ENCODE measurements at regions not wholly inside any gene's neighbourhood (a gene's known extent, or its start where the extent isn't known, plus 50 kb on each side); places are given as distances from the start of the nearest gene placed in this dataset.

GRCh38 chr2:52520644-52521043 lies 1247.0 kb upstream of the CHAC2 start:
- Histone ChIP-seq H3K9me3 (ENCODE audit: insufficient read depth, low read length) (no peaks in the 10 kb centered on the region; the same call in 1 of the 2 replicates), H3K4me3 (ENCODE audit: insufficient read depth, low read length, poor library complexity, severe bottlenecking) (no peak overlapping the region), H3F3A (ENCODE audit: insufficient read depth) (no peaks in the 10 kb centered on the region), H3K9me2 (replicated peaks; ENCODE audit: insufficient read depth, low read length) (0 out of 2 replicates have a peak, but pooled peaks cover 4% of the 10 kb centered on the region), H3K27me3 (ENCODE audit: low read length) (no peaks in the 10 kb centered on the region), H3K79me2 (ENCODE audit: insufficient read depth, low read length) (no peaks in the 10 kb centered on the region), H3K36me3 (ENCODE audit: low read length) (no peaks in the 10 kb centered on the region), H3K27ac (ENCODE audit: low read depth, low read length) (no peak overlapping the region), H4K20me1 (ENCODE audit: low read depth, low read length) (no peaks in the 10 kb centered on the region), H3K9ac (ENCODE audit: low read length) (no peak overlapping the region), H2AFZ (ENCODE audit: low read depth, low read length, severe bottlenecking) (no peak overlapping the region), H3K4me2 (ENCODE audit: low read depth, low read length, poor library complexity, severe bottlenecking) (no peak overlapping the region)
- TF ChIP-seq CTCF (IDR thresholded peaks at IDR 0.05; ENCODE audit: insufficient read depth, low read length, poor library complexity, severe bottlenecking) (no peak), EZH2phosphoT487 (conservative IDR thresholded peaks at IDR 0.05; ENCODE audit: low read length) (no peak)

- TF ChIP-seq CTCF (IDR thresholded peaks at IDR 0.05; ENCODE audit: insufficient read depth, low read length, poor library complexity, severe bottlenecking) (no peak), EZH2phosphoT487 (conservative IDR thresholded peaks at IDR 0.05; ENCODE audit: low read length) (no peak)
- H3K36me3 ChIP-seq (ENCODE audit: low read length) = no peaks in the 10 kb centered on the region
- H3K27ac ChIP-seq (ENCODE audit: low read depth, low read length) = no peak overlapping the region
- 0 out of 2 replicates have a peak, but pooled peaks cover 4% of the 10 kb centered on the region for H3K9me2 ChIP-seq (replicated peaks; ENCODE audit: insufficient read depth, low read length)
- no peak overlapping the region for H3K9ac ChIP-seq (ENCODE audit: low read length)
- H4K20me1 ChIP-seq (ENCODE audit: low read depth, low read length) = no peaks in the 10 kb centered on the region
- H2AFZ ChIP-seq (ENCODE audit: low read depth, low read length, severe bottlenecking) = no peak overlapping the region
- H3K4me3 ChIP-seq (ENCODE audit: insufficient read depth, low read length, poor library complexity, severe bottlenecking) = no peak overlapping the region
- no peaks in the 10 kb centered on the region for H3F3A ChIP-seq (ENCODE audit: insufficient read depth)
- no peaks in the 10 kb centered on the region for H3K9me3 ChIP-seq (ENCODE audit: insufficient read depth, low read length)
- H3K27me3 ChIP-seq (ENCODE audit: low read length) = no peaks in the 10 kb centered on the region
- no peak overlapping the region for H3K4me2 ChIP-seq (ENCODE audit: low read depth, low read length, poor library complexity, severe bottlenecking)
- no peaks in the 10 kb centered on the region for H3K79me2 ChIP-seq (ENCODE audit: insufficient read depth, low read length)
These were observed 1248.9 kb upstream of the CHAC2 start for GRCh38 chr2:52518678-52519077.

- no peaks in the 10 kb centered on the region for H3K9me3 ChIP-seq (ENCODE audit: insufficient read depth, low read length)
- no peaks in the 10 kb centered on the region for H3K36me3 ChIP-seq (ENCODE audit: low read length)
- peak overlapping the region; percentile 4 for H2AFZ ChIP-seq (ENCODE audit: low read depth, low read length, severe bottlenecking)
- H4K20me1 ChIP-seq (ENCODE audit: low read depth, low read length) = no peaks in the 10 kb centered on the region
- no peak overlapping the region for H3K4me3 ChIP-seq (ENCODE audit: insufficient read depth, low read length, poor library complexity, severe bottlenecking)
- H3K27ac ChIP-seq (ENCODE audit: low read depth, low read length) = no peak overlapping the region
- H3F3A ChIP-seq (ENCODE audit: insufficient read depth) = no peaks in the 10 kb centered on the region
- no peak overlapping the region for H3K4me2 ChIP-seq (ENCODE audit: low read depth, low read length, poor library complexity, severe bottlenecking)
- H3K9me2 ChIP-seq (replicated peaks; ENCODE audit: insufficient read depth, low read length) = no peaks in the 10 kb centered on the region
- H3K9ac ChIP-seq (ENCODE audit: low read length) = no peak overlapping the region
- no peak for TF ChIP-seq EZH2phosphoT487 (conservative IDR thresholded peaks at IDR 0.05; ENCODE audit: low read length)
- no peaks in the 10 kb centered on the region for H3K79me2 ChIP-seq (ENCODE audit: insufficient read depth, low read length)
- no peaks in the 10 kb centered on the region for H3K27me3 ChIP-seq (ENCODE audit: low read length)
These were observed 1254.8 kb upstream of the CHAC2 start for GRCh38 chr2:52512760-52513159.

- Histone ChIP-seq H3K9me2 (replicated peaks; ENCODE audit: insufficient read depth, low read length) (no peaks in the 10 kb centered on the region), H3K79me2 (ENCODE audit: insufficient read depth, low read length) (no peaks in the 10 kb centered on the region), H3K4me2 (ENCODE audit: low read depth, low read length, poor library complexity, severe bottlenecking) (no peak overlapping the region), H3F3A (ENCODE audit: insufficient read depth) (no peaks in the 10 kb centered on the region), H4K20me1 (ENCODE audit: low read depth, low read length) (no peaks in the 10 kb centered on the region), H3K4me3 (ENCODE audit: insufficient read depth, low read length, poor library complexity, severe bottlenecking) (no peak overlapping the region), H3K9me3 (ENCODE audit: insufficient read depth, low read length) (no peaks in the 10 kb centered on the region), H3K27ac (ENCODE audit: low read depth, low read length) (no peak overlapping the region), H3K36me3 (ENCODE audit: low read length) (no peaks in the 10 kb centered on the region), H3K27me3 (ENCODE audit: low read length) (no peaks in the 10 kb centered on the region), H3K9ac (ENCODE audit: low read length) (no peak overlapping the region), H2AFZ (ENCODE audit: low read depth, low read length, severe bottlenecking) (peak overlapping the region; percentile 27)
- TF ChIP-seq CTCF (IDR thresholded peaks at IDR 0.05; ENCODE audit: insufficient read depth, low read length, poor library complexity, severe bottlenecking) = no peak
- TF ChIP-seq EZH2phosphoT487 (conservative IDR thresholded peaks at IDR 0.05; ENCODE audit: low read length) = no peak
These were observed 1257.2 kb upstream of the CHAC2 start for GRCh38 chr2:52510432-52510831.

Measured in SU-DHL-6 (cell line).